ENCODE measurements at regions not wholly inside any gene's neighbourhood (a gene's known extent, or its start where the extent isn't known, plus 50 kb on each side); places are given as distances from the start of the nearest gene placed in this dataset.

DNA sequence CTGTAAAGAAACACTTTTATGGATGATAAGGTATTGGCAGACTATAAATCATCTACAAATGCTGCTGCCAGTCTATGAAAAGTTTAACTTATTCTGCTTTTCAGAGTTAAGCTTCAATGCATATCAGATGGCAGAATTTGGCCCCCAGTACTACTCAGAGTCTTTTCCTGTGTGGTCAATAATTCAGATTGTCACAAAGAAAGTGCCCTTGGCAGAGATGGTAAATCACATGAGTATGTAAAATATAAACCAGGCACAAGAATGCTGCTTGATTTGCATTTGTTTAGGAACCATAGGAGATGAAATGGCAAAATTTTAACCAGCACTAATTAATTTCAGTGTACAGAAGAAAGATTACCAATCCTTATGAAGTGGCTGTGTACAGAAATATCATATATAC is 818.3 kb upstream of the POT1 start:
- Histone ChIP-seq H3K4me3 (ENCODE audit: low read length) (no peak overlapping the region), H3K4me1 (ENCODE audit: control insufficient read depth, insufficient read depth, low read length) (no peaks in the 10 kb centered on the region), H3K36me3 (ENCODE audit: control insufficient read depth, insufficient read depth, low read length, severe bottlenecking) (no peaks in the 10 kb centered on the region), H3K9ac (ENCODE audit: low read length) (no peak overlapping the region), H3K27me3 (replicated peaks; ENCODE audit: control insufficient read depth, insufficient read depth, low read length) (no peaks in the 10 kb centered on the region), H3K9me3 (ENCODE audit: control insufficient read depth, low read length) (peaks cover 3% of the 10 kb centered on the region)
- DNase-seq (ENCODE audit: low read depth) = no peak

DNA sequence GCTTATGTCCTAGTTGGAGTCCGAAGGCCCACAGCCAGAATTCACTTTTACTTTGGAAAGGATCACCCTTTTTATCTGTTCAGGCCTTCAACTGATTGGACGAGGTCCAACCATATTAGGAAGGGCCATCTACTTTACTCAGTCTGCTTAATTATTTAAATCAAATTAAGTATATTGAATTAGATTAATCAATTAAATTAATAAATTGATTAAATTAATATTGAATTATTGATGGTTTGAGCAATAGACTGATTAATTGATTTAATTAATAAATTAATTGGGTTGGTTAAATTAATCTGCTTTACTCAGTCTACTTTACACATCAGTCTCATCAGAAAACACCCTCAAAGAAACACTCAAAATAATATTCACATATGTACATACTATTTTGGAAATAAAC is 816.9 kb upstream of the POT1 start:
- Histone ChIP-seq H3K9ac (ENCODE audit: low read length) (no peak overlapping the region), H3K36me3 (ENCODE audit: control insufficient read depth, insufficient read depth, low read length, severe bottlenecking) (no peaks in the 10 kb centered on the region), H3K27me3 (replicated peaks; ENCODE audit: control insufficient read depth, insufficient read depth, low read length) (no peaks in the 10 kb centered on the region), H3K4me1 (ENCODE audit: control insufficient read depth, insufficient read depth, low read length) (no peaks in the 10 kb centered on the region), H3K9me3 (ENCODE audit: control insufficient read depth, low read length) (peaks cover 3% of the 10 kb centered on the region), H3K4me3 (ENCODE audit: low read length) (no peak overlapping the region)
- DNase-seq (ENCODE audit: low read depth) = no peak

DNA sequence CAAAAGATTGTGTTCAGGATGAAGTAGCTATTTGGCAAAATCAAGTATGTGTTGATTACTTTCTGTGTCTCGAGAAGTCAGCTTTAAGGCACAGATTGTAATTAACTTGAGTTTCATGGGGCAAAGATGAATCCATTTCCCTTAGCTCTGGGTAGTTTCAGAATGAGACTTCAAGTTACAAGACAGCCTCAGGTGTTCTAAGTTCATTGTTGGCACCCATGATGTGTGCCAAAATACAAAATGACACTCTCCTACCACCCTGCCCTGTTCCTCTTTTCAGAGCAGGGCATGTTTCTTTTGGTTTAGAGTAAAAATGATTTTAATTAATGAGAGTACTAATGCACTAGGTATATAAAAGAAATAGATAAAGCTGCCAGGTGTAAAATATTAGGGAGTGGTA is 797.6 kb upstream of the POT1 start:
- Histone ChIP-seq H3K4me1 (ENCODE audit: control insufficient read depth, insufficient read depth, low read length) (no peaks in the 10 kb centered on the region), H3K36me3 (ENCODE audit: control insufficient read depth, insufficient read depth, low read length, severe bottlenecking) (no peaks in the 10 kb centered on the region), H3K4me3 (ENCODE audit: low read length) (no peak overlapping the region), H3K9ac (ENCODE audit: low read length) (no peak overlapping the region), H3K9me3 (ENCODE audit: control insufficient read depth, low read length) (no peaks in the 10 kb centered on the region), H3K27me3 (replicated peaks; ENCODE audit: control insufficient read depth, insufficient read depth, low read length) (no peaks in the 10 kb centered on the region)
- no peak for DNase-seq (ENCODE audit: low read depth)

DNA sequence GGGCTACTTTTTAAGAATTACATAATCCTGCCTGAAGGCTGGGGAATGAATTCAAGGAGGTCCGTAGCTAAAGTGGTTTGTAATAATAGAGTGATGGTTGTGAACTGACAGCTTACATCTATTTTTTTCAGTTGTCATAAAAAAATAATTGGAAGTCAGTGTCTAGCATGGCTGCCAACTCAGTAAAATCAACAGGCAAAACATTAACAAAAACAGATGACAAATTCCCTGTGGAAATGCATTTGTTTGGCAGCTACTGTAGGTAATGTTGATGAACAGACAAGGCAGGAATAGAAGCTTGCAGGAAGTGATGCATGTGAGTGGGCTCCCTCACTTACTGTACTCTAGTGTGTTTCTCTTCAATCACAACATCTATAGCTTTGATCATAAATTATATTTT is 766.0 kb upstream of the POT1 start:
- no peak for DNase-seq (ENCODE audit: low read depth)
- Histone ChIP-seq H3K27me3 (replicated peaks; ENCODE audit: control insufficient read depth, insufficient read depth, low read length) (no peaks in the 10 kb centered on the region), H3K4me3 (ENCODE audit: low read length) (no peak overlapping the region), H3K9ac (ENCODE audit: low read length) (no peak overlapping the region), H3K36me3 (ENCODE audit: control insufficient read depth, insufficient read depth, low read length, severe bottlenecking) (no peaks in the 10 kb centered on the region), H3K9me3 (ENCODE audit: control insufficient read depth, low read length) (no peaks in the 10 kb centered on the region), H3K4me1 (ENCODE audit: control insufficient read depth, insufficient read depth, low read length) (no peaks in the 10 kb centered on the region)

DNA sequence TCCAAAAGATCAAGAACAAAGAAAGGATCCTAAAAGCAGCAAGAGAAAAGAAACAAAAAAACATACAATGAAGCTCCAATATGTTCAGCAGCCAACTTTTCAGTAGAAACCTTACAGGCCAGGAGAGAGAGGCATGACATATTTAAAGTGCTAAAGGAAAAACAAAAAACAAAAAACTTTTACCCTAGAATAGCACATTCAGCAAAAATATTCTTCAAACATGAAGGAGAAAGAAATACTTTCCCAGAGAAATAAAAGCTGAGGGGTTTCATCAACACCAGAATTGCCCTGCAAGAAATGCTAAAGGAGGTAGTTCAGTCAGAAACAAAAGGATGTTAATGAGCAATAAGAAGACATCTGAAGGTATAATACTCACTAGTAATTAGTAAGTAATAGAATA is 753.5 kb upstream of the POT1 start:
- DNase-seq (ENCODE audit: low read depth) = no peak
- Histone ChIP-seq H3K9me3 (ENCODE audit: control insufficient read depth, low read length) (no peaks in the 10 kb centered on the region), H3K4me3 (ENCODE audit: low read length) (no peak overlapping the region), H3K27me3 (replicated peaks; ENCODE audit: control insufficient read depth, insufficient read depth, low read length) (no peaks in the 10 kb centered on the region), H3K9ac (ENCODE audit: low read length) (no peak overlapping the region), H3K4me1 (ENCODE audit: control insufficient read depth, insufficient read depth, low read length) (no peaks in the 10 kb centered on the region), H3K36me3 (ENCODE audit: control insufficient read depth, insufficient read depth, low read length, severe bottlenecking) (no peaks in the 10 kb centered on the region)

DNA sequence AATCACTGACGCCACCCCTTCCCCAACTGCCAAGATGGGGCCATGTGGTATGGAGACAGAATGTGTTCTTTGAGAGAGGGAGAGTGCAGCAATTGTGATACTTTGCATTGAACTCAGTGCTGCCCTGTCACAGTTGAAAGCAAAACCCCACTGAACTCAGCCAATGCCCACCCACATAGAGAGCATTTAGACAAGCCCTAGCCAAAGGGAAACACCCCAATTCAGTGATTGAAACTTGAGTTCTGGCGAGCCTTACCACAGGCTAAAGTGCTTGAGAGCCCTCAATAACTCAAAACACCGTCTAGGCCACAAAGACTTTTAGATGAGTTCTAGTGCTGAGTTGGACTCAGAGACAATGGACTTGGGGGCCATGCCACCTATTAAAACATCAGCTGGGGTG is 751.9 kb upstream of the POT1 start:
- Histone ChIP-seq H3K36me3 (ENCODE audit: control insufficient read depth, insufficient read depth, low read length, severe bottlenecking) (no peaks in the 10 kb centered on the region), H3K9ac (ENCODE audit: low read length) (no peak overlapping the region), H3K9me3 (ENCODE audit: control insufficient read depth, low read length) (no peaks in the 10 kb centered on the region), H3K4me3 (ENCODE audit: low read length) (no peak overlapping the region), H3K27me3 (replicated peaks; ENCODE audit: control insufficient read depth, insufficient read depth, low read length) (no peaks in the 10 kb centered on the region), H3K4me1 (ENCODE audit: control insufficient read depth, insufficient read depth, low read length) (no peaks in the 10 kb centered on the region)
- no peak for DNase-seq (ENCODE audit: low read depth)

DNA sequence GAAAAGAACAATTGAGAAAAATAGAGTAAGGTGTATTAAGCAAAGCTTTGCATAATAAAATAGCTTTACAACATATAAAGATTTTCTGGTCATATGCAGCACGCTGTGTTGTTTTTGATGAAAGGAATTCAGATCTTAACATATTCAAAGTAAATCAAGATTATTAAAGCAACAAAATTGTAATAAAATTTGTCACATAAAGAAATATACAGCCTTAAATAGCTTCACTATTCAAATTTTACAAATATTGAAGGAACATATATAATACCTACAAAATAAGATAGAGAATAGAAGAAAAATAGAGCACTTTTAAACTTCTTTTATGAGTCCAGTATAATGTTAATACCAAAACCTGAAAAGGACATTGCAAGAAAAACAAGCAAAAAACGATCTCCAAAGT is 749.1 kb upstream of the POT1 start:
- DNase-seq (ENCODE audit: low read depth) = no peak
- Histone ChIP-seq H3K9ac (ENCODE audit: low read length) (no peak overlapping the region), H3K36me3 (ENCODE audit: control insufficient read depth, insufficient read depth, low read length, severe bottlenecking) (no peaks in the 10 kb centered on the region), H3K9me3 (ENCODE audit: control insufficient read depth, low read length) (no peaks in the 10 kb centered on the region), H3K27me3 (replicated peaks; ENCODE audit: control insufficient read depth, insufficient read depth, low read length) (no peaks in the 10 kb centered on the region), H3K4me1 (ENCODE audit: control insufficient read depth, insufficient read depth, low read length) (no peaks in the 10 kb centered on the region), H3K4me3 (ENCODE audit: low read length) (no peak overlapping the region)

DNA sequence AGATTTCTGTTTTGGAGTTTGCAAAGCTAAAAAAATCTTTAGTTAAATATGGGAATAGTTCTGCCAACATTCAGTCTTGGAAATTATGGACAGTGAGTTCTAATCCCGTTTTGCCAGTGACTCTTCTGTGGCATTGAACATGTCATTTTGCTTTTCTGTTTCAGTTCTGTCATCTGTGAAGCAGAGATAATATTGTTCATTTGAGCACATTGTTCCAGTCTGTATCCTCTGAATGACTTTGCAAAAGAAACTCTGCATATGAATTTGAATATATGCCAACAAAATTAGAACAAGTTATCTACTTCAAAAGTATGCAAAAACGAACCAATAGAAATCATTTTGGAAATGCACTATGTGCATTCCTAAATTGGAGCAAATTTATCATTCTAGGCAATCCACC is 746.0 kb upstream of the POT1 start:
- Histone ChIP-seq H3K9me3 (ENCODE audit: control insufficient read depth, low read length) (no peaks in the 10 kb centered on the region), H3K27me3 (replicated peaks; ENCODE audit: control insufficient read depth, insufficient read depth, low read length) (no peaks in the 10 kb centered on the region), H3K36me3 (ENCODE audit: control insufficient read depth, insufficient read depth, low read length, severe bottlenecking) (no peaks in the 10 kb centered on the region), H3K9ac (ENCODE audit: low read length) (no peak overlapping the region), H3K4me3 (ENCODE audit: low read length) (no peak overlapping the region), H3K4me1 (ENCODE audit: control insufficient read depth, insufficient read depth, low read length) (no peaks in the 10 kb centered on the region)
- DNase-seq (ENCODE audit: low read depth) = no peak

DNA sequence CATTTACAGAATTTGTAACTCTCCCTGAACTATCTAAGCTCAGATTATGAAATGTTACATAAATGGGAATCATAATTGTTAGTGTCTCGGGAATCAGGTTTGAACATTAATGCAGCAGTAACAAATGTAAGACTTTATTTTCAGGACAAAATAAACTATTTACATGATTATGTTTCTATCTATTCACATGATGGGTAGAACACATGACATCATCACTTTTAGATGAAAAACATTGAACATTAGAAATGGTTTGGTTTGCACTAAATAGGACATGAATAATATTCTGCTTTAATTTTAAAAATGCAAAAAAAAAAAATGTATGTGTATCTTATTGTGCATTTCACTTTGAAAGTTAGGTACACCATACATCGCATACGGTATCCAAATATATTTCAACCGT is 745.5 kb upstream of the POT1 start:
- no peaks in the 10 kb centered on the region for H3K9me3 ChIP-seq (ENCODE audit: control insufficient read depth, low read length)
- no peak overlapping the region for H3K4me3 ChIP-seq (ENCODE audit: low read length)
- H3K36me3 ChIP-seq (ENCODE audit: control insufficient read depth, insufficient read depth, low read length, severe bottlenecking) = no peaks in the 10 kb centered on the region
- H3K4me1 ChIP-seq (ENCODE audit: control insufficient read depth, insufficient read depth, low read length) = no peaks in the 10 kb centered on the region
- H3K9ac ChIP-seq (ENCODE audit: low read length) = no peak overlapping the region
- no peaks in the 10 kb centered on the region for H3K27me3 ChIP-seq (replicated peaks; ENCODE audit: control insufficient read depth, insufficient read depth, low read length)
- DNase-seq (ENCODE audit: low read depth) = no peak

DNA sequence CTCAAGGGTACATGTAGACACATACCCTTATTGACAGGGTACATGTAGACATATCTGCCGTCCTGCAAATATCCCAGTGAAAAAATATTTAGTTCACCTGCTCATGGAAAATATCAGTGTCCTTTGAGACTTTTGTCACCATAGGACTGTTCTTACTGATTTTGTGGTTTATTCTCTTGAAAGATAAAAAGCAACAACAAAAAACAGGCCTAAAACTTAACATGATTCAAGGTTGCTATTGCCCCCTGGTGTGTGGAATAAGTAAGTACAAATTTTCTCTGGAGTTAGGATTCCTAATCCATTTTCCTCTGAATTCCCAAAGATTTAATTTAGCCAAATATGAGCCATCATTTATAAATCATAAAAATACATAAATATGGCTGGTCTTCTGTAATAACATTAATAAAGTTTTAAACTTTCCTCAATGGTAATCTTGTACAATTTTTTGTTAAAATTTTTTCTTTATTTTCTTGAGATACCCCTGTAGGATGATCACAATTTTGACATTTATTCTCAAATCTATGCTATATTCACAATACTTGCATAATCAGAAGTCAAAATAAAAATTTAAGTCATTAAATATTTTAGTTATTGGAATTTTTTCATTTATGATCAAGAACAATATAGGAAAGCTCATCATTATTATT is 741.4 kb upstream of the POT1 start:
- Histone ChIP-seq H3K9me3 (ENCODE audit: control insufficient read depth, low read length) (no peaks in the 10 kb centered on the region), H3K36me3 (ENCODE audit: control insufficient read depth, insufficient read depth, low read length, severe bottlenecking) (no peaks in the 10 kb centered on the region), H3K4me1 (ENCODE audit: control insufficient read depth, insufficient read depth, low read length) (no peaks in the 10 kb centered on the region), H3K4me3 (ENCODE audit: low read length) (no peak overlapping the region), H3K9ac (ENCODE audit: low read length) (no peak overlapping the region), H3K27me3 (replicated peaks; ENCODE audit: control insufficient read depth, insufficient read depth, low read length) (no peaks in the 10 kb centered on the region)
- DNase-seq (ENCODE audit: low read depth) = peak; percentile 45

DNA sequence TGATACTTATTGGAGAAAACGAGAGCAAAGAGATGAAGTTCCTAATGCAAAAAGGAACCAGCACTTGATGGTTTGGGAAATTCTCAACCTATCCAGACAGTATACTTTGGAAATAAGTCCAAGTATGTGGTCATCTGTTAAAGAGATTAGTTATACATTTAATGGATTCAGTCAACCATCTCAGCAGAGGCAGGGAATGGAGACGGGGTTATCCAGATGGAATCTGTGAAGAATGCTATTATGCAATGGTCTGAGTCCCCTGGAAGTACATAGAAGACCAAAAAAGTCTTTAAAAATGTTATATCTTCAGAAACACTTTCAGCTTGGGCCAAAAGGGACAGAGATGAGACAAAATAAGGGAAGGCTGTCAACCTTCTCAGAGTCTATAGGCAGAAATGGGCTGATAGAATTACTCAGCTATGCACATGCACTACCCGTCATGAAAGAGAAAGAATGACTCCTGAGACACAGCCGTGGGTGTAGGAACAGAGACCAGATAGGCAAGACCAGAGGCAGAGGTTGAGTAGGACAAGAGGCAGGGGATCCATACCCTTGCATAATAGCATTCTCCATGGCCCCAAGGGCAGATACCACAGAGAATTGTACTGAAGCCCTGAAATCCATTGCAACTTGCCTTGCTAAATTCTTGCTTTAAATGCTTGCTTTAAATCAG is 738.8 kb upstream of the POT1 start:
- Histone ChIP-seq H3K27me3 (replicated peaks; ENCODE audit: control insufficient read depth, insufficient read depth, low read length) (no peaks in the 10 kb centered on the region), H3K4me1 (ENCODE audit: control insufficient read depth, insufficient read depth, low read length) (no peaks in the 10 kb centered on the region), H3K36me3 (ENCODE audit: control insufficient read depth, insufficient read depth, low read length, severe bottlenecking) (no peaks in the 10 kb centered on the region), H3K9ac (ENCODE audit: low read length) (no peak overlapping the region), H3K9me3 (ENCODE audit: control insufficient read depth, low read length) (no peaks in the 10 kb centered on the region), H3K4me3 (ENCODE audit: low read length) (no peak overlapping the region)
- no peak for DNase-seq (ENCODE audit: low read depth)

DNA sequence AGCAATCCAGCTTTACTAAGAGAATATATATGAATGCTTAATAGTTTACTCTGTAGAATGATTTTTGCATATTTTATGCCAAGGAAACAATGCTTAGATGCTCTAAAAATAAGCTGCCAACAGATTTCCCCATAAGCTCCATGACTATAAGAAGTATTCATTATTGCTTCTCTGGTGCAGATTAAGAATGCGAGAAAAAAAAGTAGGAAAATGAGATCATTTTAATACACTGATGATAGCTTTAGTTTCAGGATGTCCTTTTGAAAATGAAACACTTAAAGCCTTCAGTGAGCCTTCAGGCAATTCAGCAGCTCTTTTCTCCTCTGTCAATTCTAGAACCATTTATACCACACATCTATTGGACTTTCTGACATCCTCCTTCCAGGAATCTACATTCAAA is 735.0 kb upstream of the POT1 start:
- DNase-seq (ENCODE audit: low read depth) = no peak
- Histone ChIP-seq H3K27me3 (replicated peaks; ENCODE audit: control insufficient read depth, insufficient read depth, low read length) (no peaks in the 10 kb centered on the region), H3K9ac (ENCODE audit: low read length) (no peak overlapping the region), H3K36me3 (ENCODE audit: control insufficient read depth, insufficient read depth, low read length, severe bottlenecking) (no peaks in the 10 kb centered on the region), H3K9me3 (ENCODE audit: control insufficient read depth, low read length) (no peaks in the 10 kb centered on the region), H3K4me1 (ENCODE audit: control insufficient read depth, insufficient read depth, low read length) (peaks cover 2% of the 10 kb centered on the region), H3K4me3 (ENCODE audit: low read length) (no peak overlapping the region)
